Astrocyte of the spinal cord (primary cell): ENCODE measurements at regions not wholly inside any gene's neighbourhood (a gene's known extent, or its start where the extent isn't known, plus 50 kb on each side); places are given as distances from the start of the nearest gene placed in this dataset.
A peak's percentile ranks its signal among the peaks of the same experiment; 100 is the strongest.
"Not testable (repeated sequence)": the region's sequence is repeated elsewhere in the genome, so short reads cannot be mapped to it uniquely, and the experiment has no call there.

ENCODE experiments used
- DNase-seq: peaks from one replicate; pipeline ENCODE4 v3.0.0; 2011; ENCODE audit warnings: low read depth, low spot score
- H3K4me3 ChIP-seq: 2 replicates; pipeline ENCODE4 v1.5.1; 2011; ENCODE audit warnings: low read depth, mild to moderate bottlenecking, low read length, moderate library complexity
- CTCF ChIP-seq: IDR thresholded peaks from 2 replicates; pipeline ENCODE4 v1.5.1; 2012; ENCODE audit warnings: low read depth, mild to moderate bottlenecking, low read length, inconsistent platforms
- in situ Hi-C: cut with HindIII; loops from 2 replicates; pipeline ENCODE4 v1.10.0; 2017; ENCODE audit warnings: low sequenced_read_pairs

GRCh38 chr6:102126488-102126887 is 733.0 kb downstream of the GRIK2 start:
- DNase-seq = no peak
- in situ Hi-C loops = no loop called here
- no peak overlapping the region for H3K4me3 ChIP-seq
- no peak for TF ChIP-seq CTCF

GRCh38 chr6:102127253-102127652 is 733.7 kb downstream of the GRIK2 start:
- TF ChIP-seq CTCF = no peak
- in situ Hi-C loops = no loop called here
- no peak for DNase-seq
- H3K4me3 ChIP-seq = no peak overlapping the region

- DNase-seq = peak; percentile 0
- no peak overlapping the region for H3K4me3 ChIP-seq
- in situ Hi-C loops = no loop called here
- TF ChIP-seq CTCF = no peak
Measured at GRCh38 chr6:102137859-102138258, 744.4 kb downstream of the GRIK2 start.

GRCh38 chr6:102149191-102149590 is 755.7 kb downstream of the GRIK2 start:
- no peak for DNase-seq
- no peak for TF ChIP-seq CTCF
- in situ Hi-C loops = no loop called here
- no peak overlapping the region for H3K4me3 ChIP-seq

- no peak overlapping the region for H3K4me3 ChIP-seq
- in situ Hi-C loops = no loop called here
- no peak for DNase-seq
- no peak for TF ChIP-seq CTCF
Measured at GRCh38 chr6:102150549-102150948, 757.0 kb downstream of the GRIK2 start.

- no peak overlapping the region for H3K4me3 ChIP-seq
- no peak for DNase-seq
- in situ Hi-C loops = no loop called here
- TF ChIP-seq CTCF = no peak
Measured at GRCh38 chr6:102154176-102154575, 760.7 kb downstream of the GRIK2 start.

GRCh38 chr6:102154874-102155273 is 761.4 kb downstream of the GRIK2 start:
- in situ Hi-C loops = no loop called here
- H3K4me3 ChIP-seq = no peak overlapping the region
- TF ChIP-seq CTCF = no peak
- DNase-seq = no peak

- in situ Hi-C loops, H3K4me3 ChIP-seq, DNase-seq: not testable (repeated sequence)
Measured at GRCh38 chr6:102169802-102170201, 776.3 kb downstream of the GRIK2 start.
